Stimulated activated CD8-positive, alpha-beta memory T cell treated with anti-CD3 and anti-CD28 coated beads, Interleukin-4, amount 100 ng/mL, for 48 hours (primary cell): ENCODE measurements at regions not wholly inside any gene's neighbourhood (a gene's known extent, or its start where the extent isn't known, plus 50 kb on each side); places are given as distances from the start of the nearest gene placed in this dataset.
"Not testable (repeated sequence)": the region's sequence is repeated elsewhere in the genome, so short reads cannot be mapped to it uniquely, and the experiment has no call there.

Source experiments
- DNase-seq: peaks from one replicate; pipeline ENCODE4 v3.0.0-alpha.2; 2020

GRCh38 chr14:36465178-36465577, 54.9 kb downstream of the NKX2-1 start:
- DNase-seq = no peak

DNA sequence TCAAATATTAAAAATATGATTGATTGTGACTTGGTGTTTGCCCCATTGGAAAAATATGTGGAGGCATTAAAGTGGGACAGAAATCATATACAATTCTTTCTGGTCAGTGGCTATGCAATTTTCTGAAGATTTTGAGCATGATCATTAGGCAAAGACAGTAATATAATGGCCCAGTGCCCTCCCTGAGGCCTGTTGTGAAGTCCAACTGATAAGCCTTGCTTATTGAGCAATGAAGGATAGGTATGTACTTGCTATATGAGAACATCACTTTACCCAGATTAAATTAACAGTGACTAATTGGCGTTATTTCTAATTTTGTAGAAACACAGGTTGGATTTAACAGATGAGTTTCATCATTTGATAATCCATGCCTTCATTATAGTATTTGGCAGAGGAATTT, 57.1 kb downstream of the NKX2-1 start:
- no peak for DNase-seq

DNA sequence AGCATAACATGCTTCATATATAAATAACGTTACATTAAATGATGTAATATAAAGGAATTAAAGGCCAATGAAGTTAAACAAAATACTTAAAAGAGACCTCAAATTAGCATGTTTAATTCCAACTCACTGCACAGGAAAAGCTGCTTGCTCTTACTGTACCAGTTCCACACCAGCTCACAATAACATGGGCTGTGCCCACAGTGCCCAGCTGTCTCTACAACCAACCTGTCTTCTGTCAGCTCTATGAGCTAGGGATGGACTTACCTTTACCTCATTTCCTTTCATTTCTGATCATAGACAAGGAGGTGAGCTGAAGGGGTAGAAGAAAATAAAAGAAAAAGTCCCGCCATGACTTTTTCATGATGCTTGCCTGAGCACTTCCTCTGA, 64.8 kb downstream of the NKX2-1 start:
- DNase-seq = no peak

DNA sequence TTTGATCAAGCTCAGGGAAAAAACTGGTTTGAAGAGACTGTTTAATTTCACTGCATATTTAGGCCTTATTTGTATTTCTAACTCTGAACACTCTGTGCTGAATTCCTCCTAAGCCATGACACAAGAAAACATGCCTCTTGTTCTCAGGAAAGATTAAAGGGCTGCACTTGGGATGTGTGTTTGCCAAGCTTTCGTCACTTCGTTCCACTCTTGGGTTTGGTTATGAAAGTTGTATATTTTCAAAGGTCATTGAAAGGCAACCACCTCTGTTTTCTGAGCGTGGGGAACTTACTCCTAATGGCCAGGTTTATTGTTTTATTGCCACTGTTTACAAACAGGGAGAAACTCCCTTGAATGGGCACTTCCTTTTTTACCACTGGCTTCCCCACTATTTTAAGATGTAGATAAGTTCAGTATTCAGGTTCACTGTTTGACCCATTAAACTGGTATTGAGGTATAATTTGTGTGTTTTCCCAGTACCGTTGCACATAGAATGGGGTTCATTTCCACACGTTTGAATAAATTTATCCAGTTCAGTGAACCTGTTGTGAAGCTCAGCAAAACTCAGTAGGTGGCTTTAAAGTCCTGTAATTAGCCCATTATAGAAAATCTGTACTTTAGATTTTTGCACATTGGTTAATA, 65.3 kb downstream of the NKX2-1 start:
- no peak for DNase-seq

DNA sequence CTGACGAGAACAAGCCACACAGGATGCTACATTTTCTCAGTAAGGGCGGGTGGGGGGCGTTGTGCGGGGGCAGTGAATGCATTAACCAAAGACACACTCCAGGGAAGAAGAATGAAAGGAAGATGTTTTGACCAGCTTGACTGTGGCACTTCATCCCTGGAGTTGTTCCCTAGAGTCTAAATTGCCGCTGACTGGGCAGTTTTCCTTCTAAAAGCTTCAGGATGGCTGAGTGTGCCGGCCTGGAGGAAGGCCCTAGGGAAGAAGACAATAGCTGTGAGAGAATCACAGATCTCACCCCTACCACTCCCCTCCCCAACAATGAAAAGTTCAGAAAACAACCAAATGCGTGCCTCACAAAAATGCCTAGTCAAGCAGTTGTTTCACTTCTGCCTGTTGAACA, 67.2 kb downstream of the NKX2-1 start:
- no peak for DNase-seq

- no peak for DNase-seq
Measured at GRCh38 chr14:36451310-36452065, 68.5 kb downstream of the NKX2-1 start.

GRCh38 chr14:36450550-36450949, 69.5 kb downstream of the NKX2-1 start:
- DNase-seq = no peak

GRCh38 chr14:36449903-36450302, 70.1 kb downstream of the NKX2-1 start:
- DNase-seq = no peak

- no peak for DNase-seq
Measured at GRCh38 chr14:36443374-36443773, 76.7 kb downstream of the NKX2-1 start.

DNA sequence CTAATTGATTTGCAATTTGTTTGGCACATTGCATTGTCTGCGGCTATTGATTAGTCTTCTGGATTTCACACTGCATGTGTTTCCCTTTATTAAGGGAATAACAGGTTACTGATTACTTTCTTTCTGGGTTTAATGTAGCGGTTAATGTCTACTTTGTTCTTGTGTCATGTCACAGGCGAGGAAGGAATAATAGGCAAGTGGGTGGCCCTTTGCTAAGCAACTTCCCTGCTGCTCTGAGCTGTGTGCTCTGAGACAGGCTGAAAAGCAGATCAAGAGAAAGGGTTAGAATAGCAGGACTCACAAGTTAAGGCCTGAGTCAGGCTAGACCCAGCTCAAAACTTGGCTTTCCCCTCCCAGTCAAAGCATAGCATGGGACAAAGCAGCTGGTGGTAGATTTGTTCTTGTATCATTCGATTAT, 77.2 kb downstream of the NKX2-1 start:
- DNase-seq = no peak

DNA sequence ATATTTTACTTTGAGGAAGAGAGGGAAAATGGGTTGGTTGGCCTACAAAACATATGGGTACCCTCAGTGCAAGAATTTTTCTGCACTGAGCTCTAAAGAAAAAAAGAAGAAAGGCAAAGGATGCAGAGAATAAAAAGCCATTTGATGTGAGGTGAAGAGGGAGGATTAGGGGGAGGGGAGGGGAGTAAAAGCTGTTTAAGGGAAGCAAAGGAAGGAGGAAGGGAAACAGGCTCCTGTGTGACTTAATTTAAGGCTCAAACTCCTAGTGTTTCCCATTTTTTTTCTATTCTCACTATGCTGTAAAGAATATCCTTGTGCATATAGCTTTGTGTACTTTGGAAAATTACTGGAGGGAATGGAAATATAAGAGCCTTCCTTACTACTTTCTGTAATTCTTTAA, 78.7 kb downstream of the NKX2-1 start:
- DNase-seq = no peak

DNA sequence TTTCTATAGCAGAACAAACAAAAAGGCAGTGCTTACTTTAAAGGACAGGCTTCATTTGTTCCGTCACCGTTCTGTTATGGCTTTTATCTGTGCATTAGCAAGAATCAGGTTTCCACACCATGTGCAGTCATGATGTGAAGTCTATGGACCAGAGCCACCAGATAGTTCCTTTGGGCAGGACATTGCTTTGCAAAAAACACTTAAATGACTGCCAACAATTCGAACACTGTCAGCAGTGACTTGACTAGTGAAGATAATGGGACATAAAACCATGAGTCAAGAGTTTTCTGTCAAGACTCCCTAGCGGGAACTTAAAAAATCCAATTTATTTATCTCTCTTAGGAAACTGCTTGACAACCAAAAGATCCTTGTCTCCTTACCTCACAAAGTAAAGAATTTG, 80.3 kb downstream of the NKX2-1 start:
- DNase-seq = no peak

DNA sequence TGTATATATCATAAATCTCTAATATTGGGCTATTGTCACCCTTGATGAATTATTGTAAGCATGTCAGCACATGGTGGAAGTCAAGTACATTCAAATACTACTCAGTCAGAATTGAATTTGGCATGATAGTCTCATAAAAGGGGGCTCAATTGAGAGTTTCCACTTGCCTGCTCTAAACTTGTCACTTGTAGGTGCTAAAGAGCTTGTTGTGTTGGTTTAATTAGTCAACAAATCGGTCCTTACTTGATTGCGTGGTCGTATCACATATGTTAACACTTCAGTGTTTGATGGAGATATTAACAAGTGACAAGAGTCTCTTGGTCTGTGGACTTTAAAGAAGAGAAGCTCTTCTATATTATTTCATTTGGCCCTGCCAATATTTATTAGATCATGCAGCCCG, 81.1 kb downstream of the NKX2-1 start:
- no peak for DNase-seq

DNA sequence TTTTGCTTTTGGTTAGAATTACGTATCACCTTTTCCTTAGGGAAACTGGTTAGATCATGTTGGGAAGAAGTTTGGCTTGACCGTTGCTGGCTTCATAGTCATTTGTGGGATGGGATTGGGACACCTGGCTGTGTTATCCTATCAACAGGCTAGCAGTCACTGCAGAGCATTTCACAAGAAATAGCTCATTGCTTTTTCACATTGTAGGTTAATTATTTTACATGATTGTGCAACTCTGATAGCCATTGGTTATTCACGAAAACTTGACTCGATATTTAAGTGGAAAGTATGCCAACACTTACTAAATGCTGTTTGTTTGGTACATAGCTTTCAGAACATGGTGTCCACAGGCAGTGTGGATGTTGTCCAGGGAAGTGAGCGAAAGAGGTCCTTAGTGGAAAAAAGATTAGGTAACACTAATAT, 89.4 kb downstream of the NKX2-1 start:
- no peak for DNase-seq

- no peak for DNase-seq
Measured at GRCh38 chr14:36430169-36430568, 89.9 kb downstream of the NKX2-1 start.

DNA sequence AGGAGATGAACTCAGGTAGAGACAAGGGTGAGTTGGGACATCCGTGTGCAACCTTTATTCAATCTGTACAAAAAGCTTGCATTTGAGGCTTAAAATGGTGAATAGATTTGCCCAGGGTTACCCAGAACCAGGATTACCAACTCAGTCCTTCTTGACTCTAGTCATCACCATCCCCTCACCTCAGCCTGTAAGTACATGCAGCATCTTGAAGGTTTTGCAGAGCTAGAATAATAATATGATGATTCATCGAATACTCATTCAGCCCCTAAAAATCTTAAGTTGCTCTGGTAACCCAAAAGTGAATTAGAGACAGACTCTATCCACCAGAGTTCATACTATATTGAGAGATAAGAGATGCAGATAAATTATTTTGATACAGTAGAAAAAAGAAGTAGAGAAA, 90.3 kb downstream of the NKX2-1 start:
- DNase-seq = no peak

- DNase-seq = no peak
Measured at GRCh38 chr14:36428350-36428749, 91.7 kb downstream of the NKX2-1 start.

DNA sequence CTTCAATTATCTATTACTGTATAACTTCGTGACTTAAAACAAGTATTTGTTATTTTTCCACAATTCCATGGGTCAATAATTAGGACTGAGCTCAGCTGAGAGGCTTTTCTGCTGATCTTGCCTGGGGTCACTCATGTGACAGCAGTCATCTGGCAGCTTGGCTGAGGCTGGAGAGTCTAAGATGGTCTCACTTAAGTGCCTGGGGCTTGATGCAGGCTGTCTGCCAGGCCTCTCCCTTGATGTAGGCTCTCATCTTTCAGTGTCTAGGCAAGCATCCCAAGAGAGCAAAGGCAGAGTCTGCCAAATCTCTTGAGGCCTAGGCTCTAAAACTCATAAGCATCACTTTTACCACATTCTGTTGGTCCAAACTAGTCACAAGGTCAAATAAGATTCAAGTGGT, 93.2 kb downstream of the NKX2-1 start:
- no peak for DNase-seq

DNA sequence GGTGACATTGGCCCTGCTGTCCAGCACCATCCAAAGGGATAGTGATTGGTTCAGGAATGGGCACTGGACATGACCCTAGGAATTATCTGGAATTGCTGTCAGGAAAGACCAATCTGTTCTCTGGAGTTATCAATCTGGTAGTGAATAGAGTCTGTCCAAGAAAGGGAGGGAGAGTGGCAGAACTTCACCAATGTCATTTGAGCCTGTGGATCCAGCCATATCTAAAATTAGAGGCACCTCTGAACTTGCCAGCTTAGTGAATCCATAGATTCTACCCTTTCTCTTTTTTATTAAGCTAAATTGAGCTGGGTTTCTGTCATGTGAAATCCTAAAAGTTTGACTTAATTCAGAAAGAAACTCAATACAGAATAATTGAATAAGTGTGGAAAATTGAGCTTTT, 93.9 kb downstream of the NKX2-1 start:
- no peak for DNase-seq

- no peak for DNase-seq
Measured at GRCh38 chr14:36424478-36425102, 95.4 kb downstream of the NKX2-1 start.

GRCh38 chr14:36423430-36423829, 96.6 kb downstream of the NKX2-1 start:
- DNase-seq = no peak

- no peak for DNase-seq
Measured at GRCh38 chr14:36420149-36420687, 99.8 kb upstream of the MBIP start.

DNA sequence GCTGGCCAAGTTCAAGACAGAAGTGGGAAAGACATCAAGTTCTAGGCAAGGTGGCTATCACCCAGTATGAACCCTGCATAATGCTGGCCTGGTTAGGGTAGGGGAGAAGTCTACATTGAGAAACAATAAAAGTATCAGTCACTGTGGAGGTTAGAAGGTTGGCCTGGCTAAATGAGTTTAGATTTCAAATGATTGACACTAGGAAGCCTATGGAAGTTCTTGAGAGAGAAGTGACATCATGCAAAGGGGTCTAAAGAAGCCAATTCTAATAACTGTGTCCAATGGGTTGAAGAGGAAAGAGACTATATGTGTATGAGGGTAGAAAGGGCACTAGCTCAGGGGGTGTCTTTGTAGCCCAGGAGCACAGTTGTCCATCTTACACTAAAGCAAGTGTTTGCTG, 98.5 kb upstream of the MBIP start:
- no peak for DNase-seq

DNA sequence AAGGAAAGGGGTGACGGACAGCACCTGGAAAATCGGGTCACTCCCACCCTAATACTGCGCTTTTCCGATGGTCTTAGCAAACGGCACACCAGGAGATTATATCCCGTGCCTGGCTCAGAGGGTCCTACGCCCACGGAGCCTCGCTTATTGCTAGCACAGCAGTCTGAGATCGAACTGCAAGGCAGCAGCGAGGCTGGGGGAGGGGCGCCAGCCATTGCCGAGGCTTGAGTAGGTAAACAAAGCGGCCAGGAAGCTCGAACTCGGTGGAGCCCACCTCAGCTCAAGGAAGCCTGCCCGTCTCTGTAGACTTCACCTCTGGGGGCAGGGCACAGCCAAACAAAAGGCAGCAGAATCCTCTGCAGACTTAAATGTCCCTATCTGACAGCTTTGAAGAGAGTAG, 91.5 kb upstream of the MBIP start:
- not testable (repeated sequence) for DNase-seq
